H1 (cell line): ENCODE measurements at regions not wholly inside any gene's neighbourhood (a gene's known extent, or its start where the extent isn't known, plus 50 kb on each side); places are given as distances from the start of the nearest gene placed in this dataset.

Source experiments
- CTCF ChIA-PET: fragments of 300-600 bp; sonication (Branson Sonifier 250); formaldehyde crosslinking; loops from one replicate; lab custom pipeline; 2021; ENCODE audit not compliant: partially characterized antibody; lab: Charles Lee
- POLR2A ChIA-PET: fragments of 300-600 bp; sonication (Branson Sonifier 250); formaldehyde crosslinking; loops from one replicate; lab custom pipeline; 2021; ENCODE audit warnings: inconsistent platforms; ENCODE audit not compliant: partially characterized antibody; lab: Charles Lee
- DNase-seq, 2 experiments: peaks; one replicate each; pipeline versions ENCODE4 v3.0.0 to v3.0.0-alpha.2; 2010 to 2022; ENCODE audit warnings: low spot score in 2 of 2, low read depth in 1 of 2, mixed read lengths in 1 of 2
- FAIRE-seq: peaks from 2 replicates; lab custom pipeline; 2011; peaks lifted over from hg19 to GRCh38; lab: Jason Lieb, UNC
- H2AFZ ChIP-seq: 2 replicates; pipeline ENCODE4 v1.8.1; 2012; ENCODE audit warnings: low read length, inconsistent platforms
- H2AK5ac ChIP-seq: 2 replicates; pipeline ENCODE4 v1.6.1; 2013; ENCODE audit warnings: low read depth, low read length
- H2BK120ac ChIP-seq: replicated peaks from 2 replicates; pipeline ENCODE3; 2013; ENCODE audit warnings: low read depth, low read length, inconsistent platforms
- H2BK12ac ChIP-seq: 2 replicates; pipeline ENCODE4 v1.6.1; 2013; ENCODE audit warnings: low read depth, low read length
- H2BK15ac ChIP-seq: 2 replicates; pipeline ENCODE4 v1.6.1; 2013; ENCODE audit warnings: low read length
- H2BK20ac ChIP-seq: 2 replicates; pipeline ENCODE4 v1.6.1; 2013; ENCODE audit warnings: low read length
- H2BK5ac ChIP-seq: 2 replicates; pipeline ENCODE4 v1.6.1; 2013; ENCODE audit warnings: low read depth, low read length
- H3K14ac ChIP-seq: 2 replicates; pipeline ENCODE4 v1.6.1; 2013; ENCODE audit warnings: inconsistent platforms; ENCODE audit not compliant: insufficient read length
- H3K18ac ChIP-seq: 2 replicates; pipeline ENCODE4 v1.6.1; 2013; ENCODE audit warnings: low read length; ENCODE audit errors: extremely low read depth
- H3K23ac ChIP-seq: 2 replicates; pipeline ENCODE4 v1.6.1; 2013; ENCODE audit warnings: inconsistent platforms; ENCODE audit not compliant: insufficient read length
- H3K23me2 ChIP-seq: 2 replicates; pipeline ENCODE4 v1.6.1; 2013; ENCODE audit warnings: low read depth, low read length
- H3K27ac ChIP-seq: 2 replicates; pipeline ENCODE4 v1.6.1; 2011; ENCODE audit warnings: low read depth, low read length, inconsistent platforms
- H3K27me3 ChIP-seq, 4 experiments: replicated peaks in 1 of 4; 1 replicate in 1 of 4; 2 replicates in 3 of 4; pipeline versions ENCODE4 v1.6.1 to v1.8.1; 2011 to 2013; ENCODE audit warnings: low read length in 3 of 4, mild to moderate bottlenecking in 3 of 4, inconsistent platforms in 2 of 4, mixed read lengths in 2 of 4, moderate library complexity in 1 of 4; ENCODE audit not compliant: control insufficient read depth in 3 of 4, insufficient read depth in 3 of 4; ENCODE audit errors: extremely low read depth in 1 of 4
- H3K36me3 ChIP-seq, 4 experiments: 2 replicates each; pipeline versions ENCODE4 v1.6.1 to v1.8.1; 2011 to 2013; ENCODE audit warnings: mild to moderate bottlenecking in 4 of 4, low read length in 3 of 4, moderate library complexity in 2 of 4, control low read depth in 1 of 4, inconsistent platforms in 1 of 4; ENCODE audit not compliant: insufficient read depth in 4 of 4, control insufficient read depth in 2 of 4
- H3K4ac ChIP-seq: replicated peaks from 2 replicates; pipeline ENCODE3; 2013; ENCODE audit warnings: low read length, low read depth, mixed read lengths, inconsistent platforms; ENCODE audit not compliant: insufficient read length
- H3K4me1 ChIP-seq, 4 experiments: replicated peaks in 1 of 4; 1 replicate in 1 of 4; 2 replicates in 3 of 4; pipeline versions ENCODE4 v1.6.1 to v1.8.1; 2011 to 2013; ENCODE audit warnings: low read length in 3 of 4, inconsistent platforms in 2 of 4, mixed read lengths in 1 of 4; ENCODE audit not compliant: insufficient read depth in 4 of 4, control insufficient read depth in 3 of 4
- H3K4me2 ChIP-seq, 2 experiments: 2 replicates each; pipeline versions ENCODE4 v1.6.1 to v1.8.1; 2011 to 2013; ENCODE audit warnings: low read depth in 2 of 2, low read length in 2 of 2, control low read depth in 1 of 2, inconsistent platforms in 1 of 2, mild to moderate bottlenecking in 1 of 2; ENCODE audit not compliant: insufficient read depth in 1 of 2
- H3K4me3 ChIP-seq, 4 experiments: fragments of 200-600, 300-600 bp in 1 of 4; sonication (generic), shearing (Covaris generic), sonication (Bioruptor Twin) in 1 of 4; 2 replicates each; pipeline versions ENCODE4 v1.5.1 to v1.8.1; 2011 to 2016; ENCODE audit warnings: low read length in 4 of 4, low read depth in 3 of 4, control low read depth in 2 of 4, inconsistent platforms in 2 of 4, mild to moderate bottlenecking in 2 of 4, mixed read lengths in 1 of 4, moderate library complexity in 1 of 4; ENCODE audit not compliant: insufficient read depth in 2 of 4; ENCODE audit errors: extremely low read depth in 1 of 4
- H3K56ac ChIP-seq: replicated peaks from 2 replicates; pipeline ENCODE3; 2013; ENCODE audit warnings: low read depth, mild to moderate bottlenecking, mixed read lengths, low read length, inconsistent platforms; ENCODE audit not compliant: insufficient read length
- H3K79me1 ChIP-seq: 2 replicates; pipeline ENCODE4 v1.6.1; 2013; ENCODE audit warnings: low read depth, low read length, control low read depth
- H3K79me2 ChIP-seq, 2 experiments: 2 replicates each; pipeline versions ENCODE4 v1.6.1 to v1.8.1; 2012 to 2013; ENCODE audit warnings: low read length in 2 of 2, mild to moderate bottlenecking in 2 of 2, inconsistent platforms in 1 of 2; ENCODE audit not compliant: insufficient read depth in 2 of 2, control insufficient read depth in 1 of 2
- H3K9ac ChIP-seq, 4 experiments: replicated peaks in 1 of 4; 1 replicate in 1 of 4; 2 replicates in 3 of 4; pipeline versions ENCODE4 v1.6.1 to v1.8.1; 2011 to 2013; ENCODE audit warnings: low read depth in 3 of 4, low read length in 3 of 4, control low read depth in 2 of 4, mild to moderate bottlenecking in 2 of 4, moderate library complexity in 2 of 4, inconsistent platforms in 1 of 4; ENCODE audit errors: extremely low read depth in 1 of 4
- H3K9me3 ChIP-seq, 2 experiments: 2 replicates each; pipeline versions ENCODE4 v1.6.1 to v1.8.1; 2012 to 2013; ENCODE audit warnings: mild to moderate bottlenecking in 2 of 2, moderate library complexity in 2 of 2, control low read depth in 1 of 2, inconsistent platforms in 1 of 2, low read depth in 1 of 2, low read length in 1 of 2, mixed read lengths in 1 of 2; ENCODE audit not compliant: insufficient read depth in 2 of 2
- H4K20me1 ChIP-seq, 2 experiments: replicated peaks in 1 of 2; 2 replicates each; pipeline versions ENCODE3 to v1.8.1; 2011 to 2013; ENCODE audit warnings: inconsistent platforms in 2 of 2, low read length in 2 of 2, mild to moderate bottlenecking in 1 of 2; ENCODE audit not compliant: insufficient read depth in 2 of 2, control insufficient read depth in 1 of 2
- H4K5ac ChIP-seq: 2 replicates; pipeline ENCODE4 v1.6.1; 2013; ENCODE audit warnings: low read length, low read depth, mixed read lengths, inconsistent platforms; ENCODE audit not compliant: insufficient read length
- H4K8ac ChIP-seq: 2 replicates; pipeline ENCODE4 v1.8.0; 2013; ENCODE audit warnings: mild to moderate bottlenecking, moderate library complexity, low read length, inconsistent platforms; ENCODE audit not compliant: insufficient read depth; ENCODE audit errors: extremely low read depth
- H4K91ac ChIP-seq: replicated peaks from 2 replicates; pipeline ENCODE3; 2013; ENCODE audit warnings: low read length, mixed read lengths, inconsistent platforms; ENCODE audit not compliant: insufficient read length
- CHD1 ChIP-seq: IDR thresholded peaks from 2 replicates; pipeline ENCODE4 v1.6.1; 2012; ENCODE audit warnings: low read depth, low read length, improper control_type of control experiment
- CTBP2 ChIP-seq: IDR thresholded peaks from 2 replicates; pipeline ENCODE4 v1.7.0; 2011; ENCODE audit warnings: borderline replicate concordance, mild to moderate bottlenecking, moderate library complexity, mixed read lengths, low read length; ENCODE audit not compliant: insufficient read depth, insufficient read length
- GTF2F1 ChIP-seq: IDR thresholded peaks from 2 replicates; pipeline ENCODE4 v1.6.1; 2012; ENCODE audit warnings: low read depth, low read length, improper control_type of control experiment, borderline replicate concordance
- KDM1A ChIP-seq: fragments of 200-600, 300-600 bp; sonication (generic); IDR thresholded peaks from 2 replicates; pipeline ENCODE4 v1.7.1; 2016; ENCODE audit warnings: mild to moderate bottlenecking, low read length, borderline replicate concordance
- RAD21 ChIP-seq, 2 experiments: IDR thresholded peaks in 1 of 2; conservative IDR thresholded peaks in 1 of 2; 2 replicates each; pipeline ENCODE4 v1.6.1; 2011; ENCODE audit warnings: low read depth in 2 of 2, low read length in 2 of 2, improper control_type of control experiment in 1 of 2, inconsistent platforms in 1 of 2, mild to moderate bottlenecking in 1 of 2, moderate library complexity in 1 of 2
- SAP30 ChIP-seq: fragments of 300-600 bp; sonication (generic); IDR thresholded peaks from 2 replicates; pipeline ENCODE4 v1.7.1; 2012; ENCODE audit warnings: low read length, moderate library complexity, mild to moderate bottlenecking, inconsistent platforms; ENCODE audit not compliant: insufficient read depth, insufficient replicate concordance
- TCF12 ChIP-seq: IDR thresholded peaks from 2 replicates; pipeline ENCODE4 v1.6.1; 2011; ENCODE audit warnings: low read depth, mild to moderate bottlenecking, low read length
- WGBS, 2 experiments: shearing (Covaris generic) in 1 of 2; methylation state at CpG; one replicate each; pipeline versions ENCODE4 v1.1.6 to v1.1.7; 2013 to 2015; ENCODE audit warnings: low lambda C conversion rate in 2 of 2, mixed read lengths in 2 of 2, inconsistent platforms in 1 of 2, low coverage in 1 of 2, missing lambda C conversion rate in 1 of 2; ENCODE audit not compliant: insufficient replicate concordance in 2 of 2, insufficient coverage in 1 of 2, insufficient read length in 1 of 2; ENCODE audit errors: extremely low coverage in 1 of 2, missing lambda C conversion rate in 1 of 2; 5-methylcytosine and 5-hydroxymethylcytosine counted together
- TF ChIP-seq, protein P1 (sequence below): IDR thresholded peaks from 2 replicates; pipeline ENCODE4 v1.6.1; 2012; ENCODE audit warnings: low read length, inconsistent platforms

- no peak overlapping the region for H3K4me2 ChIP-seq
- no peak overlapping the region for H3K27ac ChIP-seq
- H3K23me2 ChIP-seq: no peaks in the 10 kb centered on the region
Measured at GRCh38 chr5:42228279-42228678, 195.0 kb upstream of the GHR start.

More at GRCh38 chr5:42228279-42228678, 195.0 kb upstream of the GHR start:
- Histone ChIP-seq H3K4me3 (no peak overlapping the region), H3K18ac (no peak overlapping the region), H4K91ac (no peak overlapping the region), H3K79me2 (no peaks in the 10 kb centered on the region), H3K27me3 (no peaks in the 10 kb centered on the region), H3K14ac (no peak overlapping the region), H3K9me3 (no peaks in the 10 kb centered on the region; a peak in 1 of 4 replicates), H2BK15ac (no peak overlapping the region; the same call in 1 of the 2 replicates), H3K4me1 (peaks cover 0 to 4% (median 2%) of the 10 kb centered on the region in 4 experiments; a peak in 2 of 7 replicates), H3K36me3 (no peaks in the 10 kb centered on the region), H3K9ac (no peak overlapping the region), H4K20me1 (no peaks in the 10 kb centered on the region), H2AFZ (peak overlapping the region; percentile 92; the same call in 1 of the 2 replicates), H4K8ac (no peak overlapping the region), H2BK12ac (no peak overlapping the region), H3K56ac (no peak overlapping the region), H3K4ac (no peak overlapping the region), H2BK20ac (no peak overlapping the region), H3K79me1 (no peaks in the 10 kb centered on the region), H4K5ac (no peak overlapping the region), H2BK120ac (no peak overlapping the region), H2BK5ac (no peak overlapping the region), H3K23ac (no peak overlapping the region), H2AK5ac (no peak overlapping the region)
- DNase-seq (no peak), FAIRE-seq (no peak)
- TF ChIP-seq CHD1: no peak
- TF ChIP-seq KDM1A: no peak
- TF ChIP-seq, protein P1, sequence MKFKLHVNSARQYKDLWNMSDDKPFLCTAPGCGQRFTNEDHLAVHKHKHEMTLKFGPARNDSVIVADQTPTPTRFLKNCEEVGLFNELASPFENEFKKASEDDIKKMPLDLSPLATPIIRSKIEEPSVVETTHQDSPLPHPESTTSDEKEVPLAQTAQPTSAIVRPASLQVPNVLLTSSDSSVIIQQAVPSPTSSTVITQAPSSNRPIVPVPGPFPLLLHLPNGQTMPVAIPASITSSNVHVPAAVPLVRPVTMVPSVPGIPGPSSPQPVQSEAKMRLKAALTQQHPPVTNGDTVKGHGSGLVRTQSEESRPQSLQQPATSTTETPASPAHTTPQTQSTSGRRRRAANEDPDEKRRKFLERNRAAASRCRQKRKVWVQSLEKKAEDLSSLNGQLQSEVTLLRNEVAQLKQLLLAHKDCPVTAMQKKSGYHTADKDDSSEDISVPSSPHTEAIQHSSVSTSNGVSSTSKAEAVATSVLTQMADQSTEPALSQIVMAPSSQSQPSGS: no peak
- no peak for TF ChIP-seq SAP30
- no peak for TF ChIP-seq GTF2F1
- peak; percentile 29 to 36; a peak in 2 of 4 replicates for TF ChIP-seq RAD21 (IDR thresholded peaks at IDR 0.05 in 1 of 2, conservative IDR thresholded peaks at IDR 0.05 in 1 of 2; ENCODE audit: low read depth in 2 of 2, low read length in 2 of 2)
- TF ChIP-seq TCF12: no peak
- TF ChIP-seq CTBP2: no peak
- 75% methylated on average over 1 of the region's 1 CpG; no CpG with 5 or more reads in 1 of the 2 experiments for WGBS, 2 experiments
- ChIA-PET CTCF (interaction anchor here (0.6 to 0.9 kb wide), 4 partner anchors 9 to 273 kb away, joined by 3 to 4 read pairs (median 3); no protein-coding TSS in a partner anchor), POLR2A (no interaction called here)
